GM23248 (cell line): ENCODE measurements at regions not wholly inside any gene's neighbourhood (a gene's known extent, or its start where the extent isn't known, plus 50 kb on each side); places are given as distances from the start of the nearest gene placed in this dataset.

Source experiments
- EZH2 ChIP-seq: fragments of 200-600 bp; sonication (generic); IDR thresholded peaks from 2 replicates; pipeline ENCODE4 v1.6.1; 2018; ENCODE audit warnings: antibody characterized with exemption, mild to moderate bottlenecking; ENCODE audit not compliant: insufficient read depth, poor library complexity, severe bottlenecking
- EZH2phosphoT487 ChIP-seq: fragments of 200-600 bp; sonication (generic); IDR thresholded peaks from 2 replicates; pipeline ENCODE4 v1.6.1; 2018; ENCODE audit warnings: antibody characterized with exemption, moderate library complexity, mild to moderate bottlenecking, low read depth; ENCODE audit not compliant: insufficient read depth

DNA sequence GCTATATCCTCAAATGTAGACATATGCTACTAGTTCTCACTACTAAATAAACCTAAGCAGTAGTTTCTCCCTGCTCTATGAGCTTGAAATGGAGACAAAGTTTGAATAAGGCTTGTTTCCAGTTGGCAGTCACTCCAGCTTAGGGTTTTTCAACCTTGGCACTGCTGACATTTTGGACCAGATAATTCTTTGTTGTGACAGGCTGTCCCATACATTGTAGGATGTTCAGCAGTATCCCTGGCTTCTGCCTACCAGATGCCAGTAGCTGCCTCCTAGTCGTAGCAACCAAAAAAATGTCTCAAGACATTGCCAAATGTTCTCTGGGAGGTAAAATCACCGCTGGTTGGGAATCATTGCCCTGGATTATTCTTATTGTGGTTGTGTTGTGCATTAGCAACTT is 182.7 kb upstream of the PARD3B start:
- TF ChIP-seq EZH2 (no peak), EZH2phosphoT487 (no peak)
